OCI-LY3 (cell line): ENCODE measurements at regions not wholly inside any gene's neighbourhood (a gene's known extent, or its start where the extent isn't known, plus 50 kb on each side); places are given as distances from the start of the nearest gene placed in this dataset.

ENCODE experiments used
- EZH2phosphoT487 ChIP-seq: fragments of 200-600 bp; shearing (Covaris generic); IDR thresholded peaks from 2 replicates; pipeline ENCODE4 v1.6.1; 2018; ENCODE audit warnings: antibody characterized with exemption, mixed run types, low read depth
- TF ChIP-seq, protein P1 (sequence below): fragments of 200-600, 300-600 bp; sonication (generic); IDR thresholded peaks from 2 replicates; pipeline ENCODE4 v1.5.1; 2014; ENCODE audit warnings: antibody characterized with exemption, low read length, low read depth

- TF ChIP-seq, protein P1, sequence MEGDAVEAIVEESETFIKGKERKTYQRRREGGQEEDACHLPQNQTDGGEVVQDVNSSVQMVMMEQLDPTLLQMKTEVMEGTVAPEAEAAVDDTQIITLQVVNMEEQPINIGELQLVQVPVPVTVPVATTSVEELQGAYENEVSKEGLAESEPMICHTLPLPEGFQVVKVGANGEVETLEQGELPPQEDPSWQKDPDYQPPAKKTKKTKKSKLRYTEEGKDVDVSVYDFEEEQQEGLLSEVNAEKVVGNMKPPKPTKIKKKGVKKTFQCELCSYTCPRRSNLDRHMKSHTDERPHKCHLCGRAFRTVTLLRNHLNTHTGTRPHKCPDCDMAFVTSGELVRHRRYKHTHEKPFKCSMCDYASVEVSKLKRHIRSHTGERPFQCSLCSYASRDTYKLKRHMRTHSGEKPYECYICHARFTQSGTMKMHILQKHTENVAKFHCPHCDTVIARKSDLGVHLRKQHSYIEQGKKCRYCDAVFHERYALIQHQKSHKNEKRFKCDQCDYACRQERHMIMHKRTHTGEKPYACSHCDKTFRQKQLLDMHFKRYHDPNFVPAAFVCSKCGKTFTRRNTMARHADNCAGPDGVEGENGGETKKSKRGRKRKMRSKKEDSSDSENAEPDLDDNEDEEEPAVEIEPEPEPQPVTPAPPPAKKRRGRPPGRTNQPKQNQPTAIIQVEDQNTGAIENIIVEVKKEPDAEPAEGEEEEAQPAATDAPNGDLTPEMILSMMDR: no peak
- TF ChIP-seq EZH2phosphoT487: no peak
Measured at GRCh38 chr1:181284978-181285377, 196.5 kb downstream of the IER5 start.
